Liver (tissue), 8 donors: ENCODE measurements at regions not wholly inside any gene's neighbourhood (a gene's known extent, or its start where the extent isn't known, plus 50 kb on each side); places are given as distances from the start of the nearest gene placed in this dataset.

Experiments
- DNase-seq: peaks from one replicate; pipeline ENCODE4 v3.0.0-alpha.2; 2017; ENCODE audit warnings: low spot score
- H3K27ac ChIP-seq, 2 donors: one replicate each; pipeline ENCODE4 v1.7.0; 2013; ENCODE audit warnings: inconsistent platforms in 2 of 2, low read length in 2 of 2, control low read depth in 1 of 2, low read depth in 1 of 2, mild to moderate bottlenecking in 1 of 2
- H3K27me3 ChIP-seq, 4 donors: one replicate each; pipeline versions ENCODE4 v1.6.1 to v1.7.0; 2013; ENCODE audit warnings: low read length in 3 of 4, inconsistent platforms in 1 of 4, mild to moderate bottlenecking in 1 of 4, moderate library complexity in 1 of 4; ENCODE audit not compliant: control insufficient read depth in 4 of 4, insufficient read depth in 4 of 4
- H3K36me3 ChIP-seq, 4 donors: one replicate each; pipeline versions ENCODE4 v1.6.1 to v1.7.0; 2013; ENCODE audit warnings: low read length in 3 of 4, mild to moderate bottlenecking in 3 of 4, low read depth in 1 of 4, moderate library complexity in 1 of 4; ENCODE audit not compliant: control insufficient read depth in 4 of 4, insufficient read depth in 3 of 4
- H3K4me1 ChIP-seq, 4 donors: one replicate each; pipeline versions ENCODE4 v1.6.1 to v1.7.0; 2013; ENCODE audit warnings: low read length in 3 of 4, mild to moderate bottlenecking in 3 of 4, moderate library complexity in 1 of 4; ENCODE audit not compliant: control insufficient read depth in 4 of 4, insufficient read depth in 4 of 4
- H3K4me3 ChIP-seq, 3 donors: one replicate each; pipeline versions ENCODE4 v1.6.1 to v1.7.0; 2013; ENCODE audit warnings: low read length in 3 of 3, control low read depth in 1 of 3, low read depth in 1 of 3, mild to moderate bottlenecking in 1 of 3
- H3K9ac ChIP-seq, 2 donors: one replicate each; pipeline ENCODE4 v1.7.0; 2013; ENCODE audit warnings: low read length in 2 of 2, mild to moderate bottlenecking in 2 of 2, moderate library complexity in 2 of 2, control low read depth in 1 of 2, low read depth in 1 of 2
- H3K9me3 ChIP-seq, 4 donors: one replicate each; pipeline versions ENCODE4 v1.6.1 to v1.7.0; 2013; ENCODE audit warnings: low read length in 3 of 4; ENCODE audit not compliant: control insufficient read depth in 4 of 4
- ATF3 ChIP-seq: IDR thresholded peaks from 2 replicates; pipeline ENCODE4 v1.6.1; 2016; ENCODE audit warnings: antibody characterized with exemption
- CTCF ChIP-seq: fragments of 150-350 bp; IDR thresholded peaks from 2 replicates; pipeline ENCODE4 v1.5.1; 2017; ENCODE audit warnings: improper control_type of control experiment, low read depth, low read length; ENCODE audit not compliant: missing input control
- EGR1 ChIP-seq, 2 donors: IDR thresholded peaks; 2 replicates each; pipeline ENCODE4 v1.6.1; 2016 to 2018; ENCODE audit warnings: antibody characterized with exemption in 2 of 2, low read depth in 2 of 2
- FOXA1 ChIP-seq: IDR thresholded peaks from 2 replicates; pipeline ENCODE4 v1.6.1; 2016; ENCODE audit warnings: antibody characterized with exemption
- FOXA2 ChIP-seq: IDR thresholded peaks from 2 replicates; pipeline ENCODE4 v1.6.1; 2016; ENCODE audit warnings: antibody characterized with exemption
- GABPA ChIP-seq, 2 donors: IDR thresholded peaks in 1 of 2; conservative IDR thresholded peaks in 1 of 2; 2 replicates each; pipeline ENCODE4 v1.6.1; 2016; ENCODE audit warnings: antibody characterized with exemption in 2 of 2, mild to moderate bottlenecking in 1 of 2, moderate library complexity in 1 of 2
- HNF4A ChIP-seq, 2 donors: conservative IDR thresholded peaks; 2 replicates each; pipeline ENCODE4 v1.6.1; 2016; ENCODE audit warnings: antibody characterized with exemption in 2 of 2, mild to moderate bottlenecking in 2 of 2
- HNF4G ChIP-seq: IDR thresholded peaks from 2 replicates; pipeline ENCODE4 v1.6.1; 2016; ENCODE audit warnings: antibody characterized with exemption
- JUND ChIP-seq, 2 donors: IDR thresholded peaks; 2 replicates each; pipeline ENCODE4 v1.6.1; 2016; ENCODE audit warnings: antibody characterized with exemption in 2 of 2
- MAX ChIP-seq: IDR thresholded peaks from 2 replicates; pipeline ENCODE4 v1.6.1; 2016; ENCODE audit warnings: antibody characterized with exemption
- NR2F2 ChIP-seq: IDR thresholded peaks from 2 replicates; pipeline ENCODE4 v1.6.1; 2016; ENCODE audit warnings: antibody characterized with exemption
- RAD21 ChIP-seq, 2 donors: IDR thresholded peaks; 2 replicates each; pipeline ENCODE4 v1.6.1; 2016; ENCODE audit warnings: antibody characterized with exemption in 2 of 2, mild to moderate bottlenecking in 2 of 2
- REST ChIP-seq: IDR thresholded peaks from 2 replicates; pipeline ENCODE4 v1.6.1; 2016; ENCODE audit warnings: antibody characterized with exemption, mild to moderate bottlenecking
- RXRA ChIP-seq, 2 donors: IDR thresholded peaks; 2 replicates each; pipeline ENCODE4 v1.6.1; 2017 to 2018; ENCODE audit warnings: antibody characterized with exemption in 2 of 2, mild to moderate bottlenecking in 1 of 2
- SP1 ChIP-seq: IDR thresholded peaks from 2 replicates; pipeline ENCODE4 v1.6.1; 2018; ENCODE audit warnings: antibody characterized with exemption, mild to moderate bottlenecking
- TAF1 ChIP-seq: conservative IDR thresholded peaks from 2 replicates; pipeline ENCODE4 v1.6.1; 2016; ENCODE audit warnings: antibody characterized with exemption, mild to moderate bottlenecking
- YY1 ChIP-seq: IDR thresholded peaks from 2 replicates; pipeline ENCODE4 v1.6.1; 2016; ENCODE audit warnings: antibody characterized with exemption, mild to moderate bottlenecking
- ZBTB33 ChIP-seq: IDR thresholded peaks from 2 replicates; pipeline ENCODE4 v1.6.1; 2016; ENCODE audit warnings: antibody characterized with exemption
- WGBS: extraction: QIAGEN DNeasy Blood & Tissue Kit; methylation state at CpG from one replicate; pipeline ENCODE4 v1.1.7; 2013; 5-methylcytosine and 5-hydroxymethylcytosine counted together
- donor health status: healthy.
- donor health status: healthy.
- donor health status: healthy.
- donor health status: healthy.
- donor health status: healthy.

GRCh38 chr4:63393544-63393943, 1015.7 kb downstream of the TECRL start:
- H3K4me3 ChIP-seq: no peak overlapping the region
- no peaks in the 10 kb centered on the region for H3K27me3 ChIP-seq
- no peak overlapping the region for H3K9ac ChIP-seq
- no peak for TF ChIP-seq ATF3
- no peak for TF ChIP-seq JUND (IDR thresholded peaks at IDR 0.05)
- TF ChIP-seq GABPA (IDR thresholded peaks at IDR 0.05 in 1 of 2, conservative IDR thresholded peaks at IDR 0.05 in 1 of 2): no peak
- TF ChIP-seq HNF4G: no peak
- no peak for TF ChIP-seq FOXA2
- TF ChIP-seq TAF1: no peak
- TF ChIP-seq REST: no peak
- TF ChIP-seq CTCF: no peak
- TF ChIP-seq EGR1 (IDR thresholded peaks at IDR 0.05; ENCODE audit: low read depth in 2 of 2): no peak
- no peak for TF ChIP-seq HNF4A (conservative IDR thresholded peaks at IDR 0.05)
- no peak for TF ChIP-seq YY1
- TF ChIP-seq ZBTB33: no peak
- no peak for TF ChIP-seq SP1
- no peak for TF ChIP-seq NR2F2
- TF ChIP-seq RAD21 (IDR thresholded peaks at IDR 0.05): no peak
- no peak for TF ChIP-seq FOXA1
- H3K4me1 ChIP-seq: no peaks in the 10 kb centered on the region
- H3K9me3 ChIP-seq: peaks cover 1 to 8% (median 6%) of the 10 kb centered on the region in 4 donors
- no peaks in the 10 kb centered on the region for H3K36me3 ChIP-seq
- no peak overlapping the region for H3K27ac ChIP-seq
- DNase-seq: no peak

- Histone ChIP-seq H3K9ac (no peak overlapping the region), H3K27me3 (no peaks in the 10 kb centered on the region), H3K9me3 (no peaks in the 10 kb centered on the region), H3K4me3 (no peak overlapping the region), H3K4me1 (no peaks in the 10 kb centered on the region), H3K36me3 (no peaks in the 10 kb centered on the region), H3K27ac (no peak overlapping the region)
- TF ChIP-seq NR2F2 (no peak), CTCF (no peak), SP1 (no peak), MAX (no peak), HNF4G (no peak), RXRA (IDR thresholded peaks at IDR 0.05) (no peak), YY1 (no peak)
- 74% methylated on average over 8 of the region's 8 CpGs for WGBS
- DNase-seq: no peak
Measured at GRCh38 chr4:63379750-63380522, 1029.3 kb downstream of the TECRL start.
